EL (cell line): ENCODE measurements at regions not wholly inside any gene's neighbourhood (a gene's known extent, or its start where the extent isn't known, plus 50 kb on each side); places are given as distances from the start of the nearest gene placed in this dataset.
A peak's percentile ranks its signal among the peaks of the same experiment; 100 is the strongest.
"Not testable (repeated sequence)": the region's sequence is repeated elsewhere in the genome, so short reads cannot be mapped to it uniquely, and the experiment has no call there.

Experiments used
- DNase-seq: peaks from one replicate; pipeline ENCODE4 v3.0.0-alpha.2; 2016

DNA sequence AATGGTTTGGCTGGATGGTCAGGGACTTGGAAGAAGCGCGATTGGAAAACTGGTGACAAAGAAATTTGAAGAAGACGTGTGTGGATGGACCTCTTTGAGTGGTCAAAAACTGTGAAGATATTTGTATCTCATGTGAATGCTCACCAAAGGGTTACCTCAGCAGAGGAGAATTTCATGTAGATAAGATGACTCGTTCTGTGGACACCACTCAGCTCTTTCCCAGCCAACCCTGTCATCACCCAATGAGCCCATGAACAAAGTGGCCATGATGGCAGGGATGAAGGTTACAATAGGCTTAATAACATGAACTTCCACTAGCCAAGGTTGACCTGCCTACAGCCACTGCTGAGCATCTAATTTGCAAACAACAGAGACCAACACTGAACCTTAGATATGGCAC lies 248.3 kb downstream of the KCNE4 start:
- peak; percentile 36 for DNase-seq

DNA sequence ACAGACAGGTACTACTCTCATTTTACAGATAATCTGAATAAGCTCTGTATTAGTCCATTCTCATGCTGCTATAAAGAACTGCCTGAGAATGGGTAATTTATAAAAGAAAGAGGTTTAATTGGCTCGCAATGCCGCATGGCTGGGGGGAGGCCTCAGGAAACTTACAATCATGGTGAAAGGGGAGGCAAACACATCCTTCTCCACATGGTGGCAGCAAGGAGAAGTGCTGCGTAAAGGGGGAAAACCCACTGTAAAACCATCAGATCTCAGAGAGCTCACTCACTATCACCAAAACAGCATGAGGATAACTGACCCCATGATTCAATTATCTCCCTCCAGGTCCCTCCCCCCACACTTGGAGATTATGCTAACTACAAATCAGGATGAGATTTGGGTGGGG lies 254.4 kb downstream of the KCNE4 start:
- DNase-seq: peak; percentile 37

- no peak for DNase-seq
Observed at GRCh38 chr2:223311889-223312680, 260.1 kb downstream of the KCNE4 start.

DNA sequence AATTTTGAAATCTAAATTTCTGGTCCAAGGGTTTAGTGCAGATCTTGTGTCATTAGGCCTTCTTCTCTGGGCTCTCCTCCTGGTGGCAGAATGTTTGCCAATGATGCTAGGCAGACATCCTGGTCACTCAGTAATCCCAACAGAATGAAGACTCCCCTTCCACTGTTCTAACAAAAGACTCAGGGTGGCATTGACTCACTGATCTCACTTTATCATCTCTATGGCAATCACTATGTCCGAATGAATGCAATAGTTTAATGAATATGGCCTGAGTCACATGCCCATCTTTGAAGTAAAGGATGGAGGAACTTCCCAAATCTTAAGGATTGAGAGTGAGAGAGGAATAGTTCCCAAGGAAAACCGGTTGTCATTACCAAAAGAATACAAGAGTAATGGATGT lies 261.1 kb downstream of the KCNE4 start:
- no peak for DNase-seq

GRCh38 chr2:223314811-223315210 lies 262.8 kb downstream of the KCNE4 start:
- DNase-seq: peak; percentile 35

GRCh38 chr2:223315813-223316212 lies 263.8 kb downstream of the KCNE4 start:
- DNase-seq: peak; percentile 14

GRCh38 chr2:223316342-223316741 lies 264.4 kb downstream of the KCNE4 start:
- no peak for DNase-seq

- DNase-seq: no peak
Observed at GRCh38 chr2:223319601-223320000, 267.6 kb downstream of the KCNE4 start.

DNA sequence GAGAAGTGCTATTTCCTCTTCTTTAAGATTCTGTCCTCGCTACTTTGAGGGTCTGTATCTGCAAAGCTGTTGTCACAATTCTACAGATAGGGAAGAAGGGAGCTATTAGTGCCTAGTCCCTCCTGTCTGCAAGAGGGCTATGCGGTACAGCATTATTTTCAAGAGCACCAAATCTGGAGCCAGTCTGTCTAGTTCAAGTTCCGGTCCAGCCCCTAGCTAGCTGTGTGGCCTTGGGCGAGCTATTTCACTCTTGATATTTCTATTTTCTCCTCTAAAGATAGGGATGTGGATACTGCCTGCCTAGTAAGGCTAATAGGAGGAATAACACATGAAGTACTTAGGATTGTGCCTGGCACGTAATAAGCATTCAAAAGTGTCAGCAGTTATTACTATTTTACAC lies 272.4 kb downstream of the KCNE4 start:
- no peak for DNase-seq

DNA sequence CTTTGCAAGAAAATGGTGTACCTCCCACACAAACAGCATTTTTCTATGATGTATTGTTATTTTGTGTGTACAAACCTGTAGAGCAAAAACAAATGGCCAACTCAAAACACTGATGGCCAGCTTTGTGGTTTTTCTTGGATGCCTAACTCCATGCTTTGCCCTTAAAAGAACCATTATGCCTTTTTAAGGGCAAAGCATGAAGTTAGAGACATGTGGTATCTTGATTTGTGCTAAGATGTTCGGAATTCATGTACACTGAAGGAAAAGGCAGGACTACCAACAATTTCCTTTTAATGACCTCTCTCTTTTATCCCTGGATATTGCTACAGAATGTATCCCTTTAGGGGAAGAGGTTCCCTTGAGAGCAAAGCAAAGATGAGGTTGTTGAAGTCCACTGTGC lies 273.6 kb downstream of the SCG2 start:
- no peak for DNase-seq

GRCh38 chr2:223330747-223331146 lies 271.4 kb downstream of the SCG2 start:
- DNase-seq: not testable (repeated sequence)

DNA sequence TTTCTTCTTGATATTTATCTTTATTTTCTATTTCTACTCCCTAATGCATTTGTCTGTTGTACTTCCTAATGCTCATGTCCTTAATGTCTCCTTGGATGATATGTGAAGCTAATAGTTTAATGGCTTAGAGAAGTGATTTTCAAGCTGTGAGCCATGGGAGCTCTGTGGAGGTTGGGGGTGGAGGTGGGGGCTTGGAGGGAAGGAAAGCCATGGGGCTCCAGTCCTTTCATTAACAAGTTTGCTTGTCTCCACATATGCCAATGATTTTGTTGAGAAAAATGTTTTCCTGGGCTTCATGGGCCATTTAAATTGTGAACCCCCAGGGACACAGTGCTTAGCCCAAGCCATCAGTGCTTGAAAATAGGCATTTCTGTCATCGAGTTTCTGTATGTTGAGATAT lies 264.1 kb downstream of the SCG2 start:
- DNase-seq: no peak

DNA sequence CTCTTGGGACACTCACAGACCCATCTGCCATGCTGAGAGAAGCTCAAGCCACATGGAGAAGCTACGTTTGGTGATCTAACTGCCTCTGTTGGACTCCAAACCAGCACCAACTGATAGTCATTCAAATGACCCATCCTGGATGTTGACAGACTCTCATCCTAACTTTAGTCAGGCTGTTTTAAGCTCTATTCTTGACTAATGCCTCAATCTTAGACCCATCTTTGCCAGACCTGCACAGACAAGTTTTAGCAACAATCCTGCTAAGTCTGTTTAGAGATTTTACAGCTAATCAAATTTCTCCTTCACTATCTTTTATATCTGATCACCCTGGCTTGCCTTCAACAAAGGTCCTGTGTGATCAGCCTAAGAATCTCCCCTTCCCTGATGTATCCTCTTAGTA lies 245.1 kb downstream of the SCG2 start:
- DNase-seq: no peak

DNA sequence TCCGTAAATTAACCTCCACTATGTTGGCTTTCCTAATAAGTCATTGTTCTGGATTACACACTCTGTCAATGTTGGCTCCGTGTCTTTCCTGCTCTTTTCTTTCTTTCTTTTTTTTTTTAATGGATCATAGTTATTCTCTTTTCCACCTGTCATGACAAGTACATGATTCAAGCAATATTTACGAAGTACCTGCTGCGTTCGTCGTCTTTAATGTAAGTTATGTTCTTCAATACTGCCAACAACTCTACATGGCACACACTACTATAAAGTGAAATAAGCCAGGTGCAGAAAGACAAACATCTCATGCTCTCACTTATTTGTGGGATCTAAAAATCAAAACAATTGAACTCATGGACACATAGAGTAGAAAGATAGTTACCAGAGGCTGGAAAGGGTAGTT lies 239.1 kb downstream of the SCG2 start:
- no peak for DNase-seq

GRCh38 chr2:223365158-223365679 lies 236.9 kb downstream of the SCG2 start:
- no peak for DNase-seq

- DNase-seq: no peak
Observed at GRCh38 chr2:223366566-223366965, 235.6 kb downstream of the SCG2 start.

DNA sequence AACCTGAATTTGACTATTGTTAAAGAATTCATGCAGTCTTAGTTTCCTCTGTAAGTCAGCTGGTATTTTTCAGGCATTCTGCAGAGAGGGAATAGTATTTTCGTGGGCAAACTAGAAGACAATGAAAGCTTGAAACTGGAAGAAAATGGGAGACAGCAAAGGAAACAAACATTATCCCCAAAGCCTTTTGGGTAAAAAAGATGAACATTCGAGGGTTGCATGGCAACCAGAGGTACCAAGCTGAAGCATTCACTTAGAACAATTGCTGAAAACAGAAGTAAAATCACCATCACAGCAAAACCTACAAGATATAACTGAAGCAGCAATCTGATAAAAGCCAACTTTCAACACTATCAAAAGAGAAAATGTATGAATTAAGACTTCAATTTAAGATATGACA lies 233.7 kb downstream of the SCG2 start:
- no peak for DNase-seq

DNA sequence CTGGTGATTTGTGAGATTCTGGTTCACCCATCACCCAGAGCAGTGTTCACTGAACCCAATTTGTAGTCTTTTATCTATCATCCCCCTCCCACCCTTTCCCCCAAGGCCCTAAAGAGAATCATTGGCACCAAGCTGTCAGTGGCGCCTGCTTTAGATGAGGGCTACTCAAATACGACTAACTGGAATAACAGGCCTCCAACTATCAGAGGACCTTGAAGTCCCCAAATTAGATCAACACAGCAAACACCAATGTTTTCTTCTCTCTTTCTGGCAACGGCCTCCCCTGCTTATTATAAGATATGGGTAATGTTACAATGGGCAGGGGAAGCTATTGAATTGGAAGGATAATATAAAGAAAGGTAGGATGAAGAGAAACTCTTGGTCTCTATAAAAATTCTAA lies 232.3 kb downstream of the SCG2 start:
- DNase-seq: no peak

DNA sequence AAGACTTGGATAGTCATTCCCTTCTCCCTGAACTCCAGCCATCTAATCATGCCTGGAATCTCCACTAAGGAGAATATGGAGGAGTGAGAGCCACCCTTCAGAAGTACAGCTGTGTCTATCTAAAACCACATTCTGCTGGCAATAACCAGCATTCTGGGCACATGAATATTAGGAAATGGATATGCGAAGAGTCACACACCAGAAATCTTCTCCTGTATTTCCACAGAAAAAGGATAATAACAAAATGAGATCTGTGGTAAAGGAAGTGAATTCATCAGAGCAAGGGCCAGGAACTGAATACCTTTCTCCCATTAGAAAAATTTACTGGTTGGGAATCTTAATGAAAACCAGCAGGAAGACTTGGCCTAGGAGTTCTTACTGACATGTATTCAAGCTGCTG lies 218.8 kb downstream of the SCG2 start:
- DNase-seq: peak; percentile 29

DNA sequence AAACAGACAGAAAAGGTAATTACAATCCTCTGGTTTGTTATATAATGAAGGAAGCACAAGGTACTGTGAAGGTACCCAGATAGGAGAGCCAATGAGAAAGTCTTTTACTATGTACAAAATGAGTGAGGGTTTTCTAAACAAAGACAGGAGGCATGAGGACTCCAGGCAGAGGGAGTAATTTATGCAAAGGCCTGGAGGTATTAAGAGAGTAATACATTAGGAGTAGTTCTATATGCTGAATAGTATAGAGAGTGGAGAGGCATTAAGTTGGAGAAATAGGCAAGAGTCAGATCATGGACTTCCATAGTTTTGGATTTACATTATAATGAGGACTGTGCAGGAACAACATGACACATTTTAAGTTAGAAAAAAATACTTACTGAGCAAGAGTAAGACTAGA lies 216.0 kb downstream of the SCG2 start:
- DNase-seq: no peak

DNA sequence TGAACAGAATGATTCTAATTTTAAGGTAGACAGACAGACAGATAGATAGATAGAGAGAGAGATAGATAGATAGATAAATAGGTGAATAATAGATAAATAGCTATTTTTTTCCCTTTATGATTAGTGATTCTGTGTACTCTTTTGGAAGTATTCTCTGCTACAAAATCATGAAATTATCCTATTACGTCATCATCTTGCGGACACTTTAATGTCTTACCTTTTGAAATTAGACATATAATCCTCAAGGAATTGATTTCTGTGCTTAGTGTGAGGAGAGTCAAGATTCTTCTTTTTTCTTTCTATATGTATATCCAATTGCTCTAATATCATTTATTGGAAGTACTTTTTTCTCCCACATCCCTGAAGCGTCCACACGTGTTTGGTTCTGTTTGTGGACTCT lies 215.2 kb downstream of the SCG2 start:
- DNase-seq: no peak

DNA sequence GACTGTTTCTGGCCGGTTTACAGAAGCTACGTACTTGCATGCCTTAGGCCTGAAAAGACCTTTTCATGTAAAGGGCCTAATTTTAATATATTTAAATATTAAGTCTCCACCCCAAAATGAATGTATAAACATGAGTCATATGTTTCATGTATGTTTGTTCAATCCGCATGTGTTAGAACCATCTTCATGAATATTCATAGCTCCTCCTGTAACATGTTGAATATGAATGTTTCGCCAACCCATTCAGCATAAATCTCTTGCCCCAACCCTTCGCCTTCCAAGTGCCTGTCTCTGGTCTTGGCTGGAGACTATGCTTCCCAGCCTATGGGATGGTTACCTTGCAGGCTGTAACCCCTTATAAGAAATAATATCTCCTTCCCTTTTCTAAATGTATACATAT lies 212.5 kb downstream of the SCG2 start:
- DNase-seq: no peak

GRCh38 chr2:223396993-223397392 lies 205.2 kb downstream of the SCG2 start:
- DNase-seq: no peak

GRCh38 chr2:223399357-223399957 lies 202.7 kb downstream of the SCG2 start:
- no peak for DNase-seq

DNA sequence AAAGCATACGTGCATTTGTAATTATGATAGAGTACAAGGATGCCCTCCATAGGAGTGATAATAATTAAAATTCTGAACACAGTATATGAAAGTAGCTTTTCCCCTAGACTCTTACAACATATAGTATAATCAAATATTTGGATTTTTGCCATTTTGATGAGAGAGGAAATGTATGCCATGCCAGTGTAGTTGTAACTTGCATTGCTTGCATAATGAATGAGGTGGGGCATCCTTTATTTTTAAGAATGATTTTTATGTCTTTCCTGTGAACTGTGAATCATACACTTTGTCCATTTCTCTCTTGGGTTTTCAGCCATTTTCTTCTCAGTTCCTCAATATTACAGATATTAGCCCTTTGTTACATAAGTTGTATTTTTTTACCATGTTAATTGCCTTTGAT lies 197.5 kb downstream of the SCG2 start:
- no peak for DNase-seq
